ENCODE measurements at regions not wholly inside any gene's neighbourhood (a gene's known extent, or its start where the extent isn't known, plus 50 kb on each side); places are given as distances from the start of the nearest gene placed in this dataset.

DNA sequence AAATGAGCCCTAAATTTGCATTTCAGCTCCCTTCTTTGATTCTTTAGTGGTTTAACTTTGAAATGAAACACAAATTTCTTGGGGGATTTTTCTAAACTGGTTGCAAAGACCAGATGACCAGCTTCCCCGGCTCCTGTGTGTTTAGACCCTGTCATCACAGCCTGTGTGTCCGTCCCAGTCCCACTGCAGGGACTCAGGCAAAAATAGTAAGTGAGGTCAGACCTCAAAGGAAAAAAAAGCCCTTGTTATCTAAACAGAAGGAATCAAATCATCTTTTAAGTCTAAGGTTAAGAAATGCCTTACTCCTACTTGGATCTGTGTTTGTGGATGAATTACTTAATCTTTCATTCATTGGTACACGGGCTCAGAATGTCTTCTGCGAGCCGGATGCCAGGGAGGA is 423.7 kb downstream of the LPIN1 start:
- no peaks in the 10 kb centered on the region for H3K9me2 ChIP-seq (ENCODE audit: insufficient read depth)
- ATAC-seq (no peak), DNase-seq (ENCODE audit: low read depth, low spot score) (no peak)
- no peak overlapping the region for H3K27ac ChIP-seq (ENCODE audit: low read depth, low read length)
- ChIA-PET RAD21 (ENCODE audit: low non-redundant PET in 1 of 2, low total read pairs in 2 of 2, uncharacterized antibody in 2 of 2, unreplicated experiment in 2 of 2) (no interaction called here), POLR2A (no interaction called here), CTCF (no interaction called here)
- H3K79me2 ChIP-seq (ENCODE audit: insufficient read depth, low read length), result no peaks in the 10 kb centered on the region
- H3K36me3 ChIP-seq (ENCODE audit: control insufficient read depth in 1 of 2, insufficient read depth in 2 of 2, low read length in 2 of 2), result no peaks in the 10 kb centered on the region
- H3K4me3 ChIP-seq (replicated peaks in 1 of 2; ENCODE audit: low read depth in 1 of 2, low read length in 2 of 2), result no peak overlapping the region
- intact Hi-C loops (cut with micrococcal nuclease), result loop anchor here (10.0 kb wide), 2 partner anchors 335 to 545 kb away; partner anchors contain the start of gene TRIB2
- H4K20me1 ChIP-seq (ENCODE audit: insufficient read depth), result no peaks in the 10 kb centered on the region
- peaks cover 0 to 6% of the 10 kb centered on the region in 2 experiments; a peak in 1 of 4 replicates for H3K4me1 ChIP-seq (ENCODE audit: control insufficient read depth in 1 of 2, insufficient read depth in 2 of 2, low read length in 2 of 2)
- H2AFZ ChIP-seq (ENCODE audit: low read depth, low read length, poor library complexity, severe bottlenecking), result no peak overlapping the region
- H3K9ac ChIP-seq (ENCODE audit: low read length), result no peak overlapping the region
- no TSS peak for BruUV-seq (replicated peaks)
- H3K27me3 ChIP-seq (ENCODE audit: insufficient read depth, low read length), result no peaks in the 10 kb centered on the region
- H3K9me3 ChIP-seq (ENCODE audit: control insufficient read depth in 1 of 2, insufficient read depth in 1 of 2, low read depth in 1 of 2, low read length in 2 of 2), result no peaks in the 10 kb centered on the region
- TF ChIP-seq SP1 (IDR thresholded peaks at IDR 0.05; ENCODE audit: low read depth) (no peak), ZBTB33 (IDR thresholded peaks at IDR 0.05; ENCODE audit: extremely low read depth, insufficient replicate concordance, low read length) (no peak), FOSL1 (IDR thresholded peaks at IDR 0.05; ENCODE audit: low read depth) (no peak), SIN3A (IDR thresholded peaks at IDR 0.05; ENCODE audit: low read depth) (no peak), ZNF274 (IDR thresholded peaks at IDR 0.05; ENCODE audit: low read depth, low read length) (no peak), SRF (IDR thresholded peaks at IDR 0.05; ENCODE audit: low read depth) (no peak), CEBPB (IDR thresholded peaks at IDR 0.05; ENCODE audit: low read depth) (no peak), RAD21 (IDR thresholded peaks at IDR 0.05; ENCODE audit: low read depth) (no peak), YY1 (IDR thresholded peaks at IDR 0.05; ENCODE audit: extremely low read depth, insufficient replicate concordance, low read depth, low read length) (no peak), ATF3 (IDR thresholded peaks at IDR 0.05) (no peak), POLR2A (IDR thresholded peaks at IDR 0.05; ENCODE audit: borderline replicate concordance, extremely low read depth, insufficient read depth, insufficient read length) (no peak)
- H3K4me2 ChIP-seq (ENCODE audit: low read length), result no peak overlapping the region
